ENCODE measurements at regions not wholly inside any gene's neighbourhood (a gene's known extent, or its start where the extent isn't known, plus 50 kb on each side); places are given as distances from the start of the nearest gene placed in this dataset.

DNA sequence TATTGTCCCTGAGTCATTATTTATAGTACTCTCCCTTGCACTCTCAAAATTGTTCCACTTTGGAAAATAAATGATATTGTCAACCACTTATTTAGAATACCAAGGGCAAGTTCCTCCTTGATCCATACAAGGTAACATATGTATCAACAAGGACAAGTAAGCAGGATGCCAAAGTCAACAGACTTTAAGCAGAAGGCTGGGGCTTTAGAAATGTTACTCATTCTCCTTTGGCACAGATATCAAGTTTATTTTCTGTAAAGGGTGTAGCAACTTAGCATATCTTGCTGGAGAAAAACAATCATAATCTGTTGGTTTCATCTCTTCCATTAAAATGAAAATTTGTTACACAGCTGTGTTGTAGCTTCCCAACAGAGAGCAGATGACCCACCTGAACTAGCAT is 248.7 kb upstream of the SLC30A5 start:
- TF ChIP-seq, protein P1, sequence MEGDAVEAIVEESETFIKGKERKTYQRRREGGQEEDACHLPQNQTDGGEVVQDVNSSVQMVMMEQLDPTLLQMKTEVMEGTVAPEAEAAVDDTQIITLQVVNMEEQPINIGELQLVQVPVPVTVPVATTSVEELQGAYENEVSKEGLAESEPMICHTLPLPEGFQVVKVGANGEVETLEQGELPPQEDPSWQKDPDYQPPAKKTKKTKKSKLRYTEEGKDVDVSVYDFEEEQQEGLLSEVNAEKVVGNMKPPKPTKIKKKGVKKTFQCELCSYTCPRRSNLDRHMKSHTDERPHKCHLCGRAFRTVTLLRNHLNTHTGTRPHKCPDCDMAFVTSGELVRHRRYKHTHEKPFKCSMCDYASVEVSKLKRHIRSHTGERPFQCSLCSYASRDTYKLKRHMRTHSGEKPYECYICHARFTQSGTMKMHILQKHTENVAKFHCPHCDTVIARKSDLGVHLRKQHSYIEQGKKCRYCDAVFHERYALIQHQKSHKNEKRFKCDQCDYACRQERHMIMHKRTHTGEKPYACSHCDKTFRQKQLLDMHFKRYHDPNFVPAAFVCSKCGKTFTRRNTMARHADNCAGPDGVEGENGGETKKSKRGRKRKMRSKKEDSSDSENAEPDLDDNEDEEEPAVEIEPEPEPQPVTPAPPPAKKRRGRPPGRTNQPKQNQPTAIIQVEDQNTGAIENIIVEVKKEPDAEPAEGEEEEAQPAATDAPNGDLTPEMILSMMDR (IDR thresholded peaks at IDR 0.05; ENCODE audit: low read depth, low read length) = no peak
- no peak overlapping the region for H3K27ac ChIP-seq
- DNase-seq = no peak
- H3K27me3 ChIP-seq (ENCODE audit: insufficient read depth, low read depth, severe bottlenecking) = no peaks in the 10 kb centered on the region
- H3K36me3 ChIP-seq = no peaks in the 10 kb centered on the region
- H3K9me3 ChIP-seq (ENCODE audit: severe bottlenecking) = no peaks in the 10 kb centered on the region
- H3K4me3 ChIP-seq (ENCODE audit: low read depth, low read length) = no peak overlapping the region

DNA sequence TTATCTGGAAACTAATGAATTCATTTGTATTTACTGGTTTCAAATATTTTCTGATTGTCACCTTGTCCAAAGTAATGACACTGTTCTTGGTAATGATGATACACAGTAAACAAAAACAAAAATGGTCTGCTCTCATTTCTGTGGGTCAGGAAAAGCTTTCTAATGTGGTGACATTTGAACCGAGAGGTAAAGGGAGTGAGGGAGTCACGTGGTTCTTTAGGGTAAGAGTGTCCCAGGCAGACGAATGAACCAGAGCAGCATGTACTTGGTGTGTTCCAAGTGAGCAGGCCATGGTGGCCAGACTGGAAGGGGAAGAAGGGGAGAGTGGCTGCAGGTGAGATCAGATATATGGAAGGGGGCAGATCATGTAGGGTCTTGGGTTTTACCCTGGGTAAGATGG is 247.0 kb upstream of the SLC30A5 start:
- no peaks in the 10 kb centered on the region for H3K27me3 ChIP-seq (ENCODE audit: insufficient read depth, low read depth, severe bottlenecking)

DNA sequence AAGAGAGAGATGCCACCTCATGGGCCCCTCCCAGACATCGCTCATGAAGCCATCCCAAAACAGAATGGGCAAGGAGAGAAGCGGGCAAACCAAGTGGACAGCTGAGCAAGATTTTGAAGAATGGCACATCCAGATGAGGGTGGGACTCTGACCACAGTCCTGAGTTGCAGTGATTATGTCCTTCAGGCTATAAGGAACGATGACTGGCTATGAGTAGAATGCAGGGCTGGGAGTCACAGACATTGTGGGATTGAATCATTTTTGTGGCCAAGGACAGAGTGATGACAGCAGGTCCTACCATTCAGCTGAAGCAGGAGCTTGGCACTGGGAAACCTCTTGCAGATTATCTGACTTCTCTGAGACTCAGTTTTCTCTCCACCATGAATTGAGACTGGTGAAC is 245.7 kb upstream of the SLC30A5 start:
- TF ChIP-seq, protein P1 (IDR thresholded peaks at IDR 0.05; ENCODE audit: low read depth, low read length) = no peak
- H3K36me3 ChIP-seq = no peaks in the 10 kb centered on the region
- no peak overlapping the region for H3K27ac ChIP-seq
- peaks cover 3% of the 10 kb centered on the region for H3K9me3 ChIP-seq (ENCODE audit: severe bottlenecking)
- no peak overlapping the region for H3K4me3 ChIP-seq (ENCODE audit: low read depth, low read length)
- H3K27me3 ChIP-seq (ENCODE audit: insufficient read depth, low read depth, severe bottlenecking) = no peaks in the 10 kb centered on the region
- DNase-seq = no peak

More for the DNA sequence above, 247.0 kb upstream of the SLC30A5 start:
- Histone ChIP-seq H3K4me3 (ENCODE audit: low read depth, low read length) (no peak overlapping the region), H3K36me3 (no peaks in the 10 kb centered on the region), H3K27ac (no peak overlapping the region), H3K9me3 (ENCODE audit: severe bottlenecking) (no peaks in the 10 kb centered on the region)
- TF ChIP-seq, protein P1 (IDR thresholded peaks at IDR 0.05; ENCODE audit: low read depth, low read length) = no peak
- no peak for DNase-seq

DNA sequence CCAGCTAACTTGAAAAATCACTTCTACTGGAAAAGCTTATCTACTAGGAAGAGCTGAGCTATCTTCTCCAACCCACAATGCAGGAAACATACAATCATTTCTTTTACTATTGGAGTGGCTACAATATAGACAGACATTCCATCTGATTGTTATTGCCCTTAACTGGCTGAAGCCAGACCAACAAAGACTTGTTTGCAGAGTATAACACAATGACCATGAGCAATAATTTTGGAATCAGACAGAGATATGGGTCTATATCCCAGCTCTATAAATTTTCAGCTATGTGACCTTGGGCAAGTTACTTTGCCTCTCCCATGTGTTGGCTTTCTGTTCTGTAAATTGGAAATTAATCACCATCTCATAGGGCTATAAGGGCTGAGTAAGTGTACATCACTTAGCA is 244.7 kb upstream of the SLC30A5 start:
- Histone ChIP-seq H3K36me3 (no peaks in the 10 kb centered on the region), H3K27ac (no peak overlapping the region), H3K9me3 (ENCODE audit: severe bottlenecking) (peaks cover 3% of the 10 kb centered on the region), H3K4me3 (ENCODE audit: low read depth, low read length) (no peak overlapping the region), H3K27me3 (ENCODE audit: insufficient read depth, low read depth, severe bottlenecking) (no peaks in the 10 kb centered on the region)
- DNase-seq = no peak
- TF ChIP-seq, protein P1 (IDR thresholded peaks at IDR 0.05; ENCODE audit: low read depth, low read length) = no peak

DNA sequence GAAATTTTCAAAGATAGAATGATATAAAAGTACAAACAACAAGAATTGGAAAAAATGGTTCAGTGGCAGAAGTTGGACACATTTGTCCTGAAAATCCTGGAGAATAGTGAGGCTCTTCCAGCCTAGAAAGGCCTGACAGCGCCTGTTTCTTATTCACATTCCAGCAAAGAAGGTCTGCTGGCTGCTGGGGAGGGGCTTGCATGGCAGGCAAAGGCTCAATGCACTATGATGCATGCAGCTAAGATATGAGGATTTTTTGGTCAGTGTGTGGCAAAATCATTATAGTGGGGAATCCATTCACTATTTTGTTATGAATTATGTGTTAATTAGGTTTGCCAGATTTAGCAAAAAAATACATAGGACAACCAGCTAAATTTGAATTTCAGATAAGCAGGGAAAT is 243.9 kb upstream of the SLC30A5 start:
- Histone ChIP-seq H3K9me3 (ENCODE audit: severe bottlenecking) (peaks cover 3% of the 10 kb centered on the region), H3K27ac (no peak overlapping the region), H3K4me3 (ENCODE audit: low read depth, low read length) (no peak overlapping the region), H3K27me3 (ENCODE audit: insufficient read depth, low read depth, severe bottlenecking) (no peaks in the 10 kb centered on the region), H3K36me3 (no peaks in the 10 kb centered on the region)
- no peak for DNase-seq
- TF ChIP-seq, protein P1 (IDR thresholded peaks at IDR 0.05; ENCODE audit: low read depth, low read length) = no peak

DNA sequence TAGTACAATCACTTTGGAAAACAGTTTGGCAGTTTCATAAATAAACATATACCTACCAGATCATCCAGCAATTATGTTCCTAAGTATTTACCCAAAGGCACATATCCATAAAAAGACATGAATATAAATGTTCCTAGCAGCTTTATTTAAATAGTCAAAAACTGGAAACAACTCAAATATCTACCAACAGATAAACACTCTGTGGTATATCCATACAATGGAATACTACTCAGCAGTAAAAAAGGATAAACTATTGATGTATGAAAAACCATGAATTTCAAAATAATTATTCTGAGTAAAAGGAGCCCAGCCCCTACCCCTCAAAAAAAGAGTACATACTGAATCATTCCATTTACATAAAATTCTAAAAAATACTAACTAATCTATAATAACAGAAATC is 232.7 kb upstream of the SLC30A5 start:
- no peak overlapping the region for H3K4me3 ChIP-seq (ENCODE audit: low read depth, low read length)
- no peak for DNase-seq
- TF ChIP-seq, protein P1 (IDR thresholded peaks at IDR 0.05; ENCODE audit: low read depth, low read length) = no peak
- peaks cover 10% of the 10 kb centered on the region for H3K9me3 ChIP-seq (ENCODE audit: severe bottlenecking)
- H3K27ac ChIP-seq = no peak overlapping the region
- H3K27me3 ChIP-seq (ENCODE audit: insufficient read depth, low read depth, severe bottlenecking) = no peaks in the 10 kb centered on the region
- H3K36me3 ChIP-seq = no peaks in the 10 kb centered on the region
